H9 (cell line): ENCODE measurements at regions not wholly inside any gene's neighbourhood (a gene's known extent, or its start where the extent isn't known, plus 50 kb on each side); places are given as distances from the start of the nearest gene placed in this dataset.
"Not testable (repeated sequence)": the region's sequence is repeated elsewhere in the genome, so short reads cannot be mapped to it uniquely, and the experiment has no call there.

Experiments
- DNase-seq: peaks from one replicate; pipeline ENCODE4 v3.0.0-alpha.2; 2017
- H2AFZ ChIP-seq: one replicate; pipeline ENCODE4 v1.6.1; 2013; ENCODE audit warnings: mild to moderate bottlenecking, low read length, control low read depth, moderate library complexity
- H2AK5ac ChIP-seq: 2 replicates; pipeline ENCODE4 v1.6.1; 2013; ENCODE audit warnings: low read length, control low read depth, mixed read lengths; ENCODE audit not compliant: insufficient read length
- H2BK120ac ChIP-seq: one replicate; pipeline ENCODE4 v1.6.1; 2013; ENCODE audit warnings: low read depth, mild to moderate bottlenecking, low read length, control low read depth, inconsistent platforms; ENCODE audit not compliant: poor library complexity, severe bottlenecking
- H2BK12ac ChIP-seq: 2 replicates; pipeline ENCODE4 v1.6.1; 2013; ENCODE audit warnings: low read length, control low read depth, mixed read lengths, low read depth; ENCODE audit not compliant: insufficient read length
- H2BK15ac ChIP-seq: 2 replicates; pipeline ENCODE4 v1.6.1; 2013; ENCODE audit warnings: low read depth, low read length, control low read depth
- H2BK20ac ChIP-seq: one replicate; pipeline ENCODE4 v1.6.1; 2013; ENCODE audit warnings: low read depth, mild to moderate bottlenecking, low read length, control low read depth, inconsistent platforms; ENCODE audit not compliant: poor library complexity, severe bottlenecking
- H2BK5ac ChIP-seq: 2 replicates; pipeline ENCODE4 v1.6.1; 2013; ENCODE audit warnings: low read length, control low read depth, mixed read lengths; ENCODE audit not compliant: insufficient read length
- H3K14ac ChIP-seq: 2 replicates; pipeline ENCODE4 v1.6.1; 2013; ENCODE audit warnings: low read length, control low read depth; ENCODE audit not compliant: insufficient read depth
- H3K18ac ChIP-seq: 2 replicates; pipeline ENCODE4 v1.6.1; 2013; ENCODE audit warnings: low read depth, mild to moderate bottlenecking, mixed read lengths, low read length, control low read depth; ENCODE audit not compliant: insufficient read length
- H3K23ac ChIP-seq: 2 replicates; pipeline ENCODE4 v1.6.1; 2013; ENCODE audit warnings: low read length, control low read depth, mixed read lengths, low read depth; ENCODE audit not compliant: insufficient read length
- H3K23me2 ChIP-seq: 2 replicates; pipeline ENCODE4 v1.6.1; 2013; ENCODE audit warnings: low read depth, mild to moderate bottlenecking, mixed read lengths, low read length, control low read depth; ENCODE audit not compliant: insufficient read length, poor library complexity, severe bottlenecking
- H3K27ac ChIP-seq: 2 replicates; pipeline ENCODE4 v1.5.1; 2013; ENCODE audit warnings: low read length, control low read depth, mixed read lengths, low read depth; ENCODE audit not compliant: insufficient read length
- H3K27me3 ChIP-seq: 2 replicates; pipeline ENCODE4 v1.6.1; 2013; ENCODE audit warnings: low read length, control low read depth, inconsistent platforms; ENCODE audit not compliant: insufficient read depth
- H3K4ac ChIP-seq: 2 replicates; pipeline ENCODE4 v1.6.1; 2013; ENCODE audit warnings: low read depth, mild to moderate bottlenecking, control low read depth, inconsistent platforms, low read length, moderate library complexity
- H3K4me1 ChIP-seq: 2 replicates; pipeline ENCODE4 v1.6.1; 2013; ENCODE audit warnings: low read length, control low read depth, inconsistent platforms; ENCODE audit not compliant: insufficient read depth
- H3K4me2 ChIP-seq: 2 replicates; pipeline ENCODE4 v1.6.1; 2013; ENCODE audit warnings: low read length, control low read depth, mixed read lengths; ENCODE audit not compliant: insufficient read length, insufficient read depth
- H3K56ac ChIP-seq: 2 replicates; pipeline ENCODE4 v1.6.1; 2013; ENCODE audit warnings: low read depth, mild to moderate bottlenecking, mixed read lengths, low read length, control low read depth; ENCODE audit not compliant: insufficient read length
- H3K79me1 ChIP-seq: 2 replicates; pipeline ENCODE4 v1.6.1; 2013; ENCODE audit warnings: low read depth, mild to moderate bottlenecking, moderate library complexity, low read length, control low read depth, inconsistent platforms; ENCODE audit not compliant: insufficient read depth, poor library complexity, severe bottlenecking
- H3K79me2 ChIP-seq: 2 replicates; pipeline ENCODE4 v1.6.1; 2013; ENCODE audit warnings: low read length, control low read depth, inconsistent platforms; ENCODE audit not compliant: insufficient read depth
- H3K9ac ChIP-seq: 2 replicates; pipeline ENCODE4 v1.6.1; 2013; ENCODE audit warnings: low read length, control low read depth, mixed read lengths; ENCODE audit not compliant: insufficient read length; ENCODE audit errors: extremely low read depth
- H3K9me3 ChIP-seq: one replicate; pipeline ENCODE4 v1.6.1; 2013; ENCODE audit warnings: low read depth, low read length, inconsistent platforms; ENCODE audit not compliant: control insufficient read depth
- H3T11ph ChIP-seq: one replicate; pipeline ENCODE4 v1.6.1; 2013; ENCODE audit warnings: mild to moderate bottlenecking, low read length, control low read depth, inconsistent platforms
- H4K20me1 ChIP-seq: one replicate; pipeline ENCODE4 v1.6.1; 2013; ENCODE audit not compliant: control insufficient read depth, insufficient read length, insufficient read depth
- H4K5ac ChIP-seq: 2 replicates; pipeline ENCODE4 v1.6.1; 2013; ENCODE audit warnings: low read depth, mild to moderate bottlenecking, mixed read lengths, low read length, control low read depth; ENCODE audit not compliant: insufficient read length
- H4K8ac ChIP-seq: replicated peaks from 2 replicates; pipeline ENCODE4 v1.6.1; 2013; ENCODE audit warnings: low read length, control low read depth, mixed read lengths, low read depth; ENCODE audit not compliant: insufficient read length
- H4K91ac ChIP-seq: 2 replicates; pipeline ENCODE4 v1.6.1; 2013; ENCODE audit warnings: low read depth, mild to moderate bottlenecking, moderate library complexity, mixed read lengths, low read length, control low read depth; ENCODE audit not compliant: insufficient read length
- H3K27ac Mint-ChIP-seq, 3 experiments: 2 replicates in 2 of 3; 3 replicates in 1 of 3; pipeline ENCODE4 v1.8.0; 2020 to 2021; ENCODE audit warnings: mixed read lengths in 3 of 3, mild to moderate bottlenecking in 1 of 3, moderate library complexity in 1 of 3
- H3K27me3 Mint-ChIP-seq: 2 replicates; pipeline ENCODE4 v1.8.0; 2021; ENCODE audit warnings: low read depth, mild to moderate bottlenecking, moderate library complexity, mixed read lengths
- H3K36me3 Mint-ChIP-seq, 3 experiments: 2 replicates in 2 of 3; 3 replicates in 1 of 3; pipeline ENCODE4 v1.8.0; 2020 to 2021; ENCODE audit warnings: low read depth in 3 of 3, mixed read lengths in 3 of 3; ENCODE audit not compliant: insufficient read depth in 1 of 3
- H3K4me1 Mint-ChIP-seq, 2 experiments: 2 replicates each; pipeline ENCODE4 v1.8.0; 2020; ENCODE audit warnings: mixed read lengths in 2 of 2
- H3K4me3 Mint-ChIP-seq, 2 experiments: 2 replicates in 1 of 2; 3 replicates in 1 of 2; pipeline ENCODE4 v1.8.0; 2020 to 2021; ENCODE audit warnings: mild to moderate bottlenecking in 2 of 2, mixed read lengths in 2 of 2, moderate library complexity in 1 of 2
- H3K9me3 Mint-ChIP-seq, 2 experiments: 2 replicates in 1 of 2; 3 replicates in 1 of 2; pipeline ENCODE4 v1.8.0; 2020; ENCODE audit warnings: mild to moderate bottlenecking in 2 of 2, mixed read lengths in 2 of 2, moderate library complexity in 1 of 2
- CTCF ChIP-seq: fragments of 200-600 bp; sonication (generic); conservative IDR thresholded peaks from 3 replicates; pipeline ENCODE4 v1.8.0; 2021; ENCODE audit warnings: antibody characterized with exemption, mild to moderate bottlenecking
- WGBS: extraction: QIAGEN DNeasy Blood & Tissue Kit; methylation state at CpG from one replicate; pipeline ENCODE4 v1.1.7; 2013; ENCODE audit warnings: missing lambda C conversion rate, low lambda C conversion rate, mixed read lengths; ENCODE audit not compliant: insufficient read length; ENCODE audit errors: extremely low coverage; 5-methylcytosine and 5-hydroxymethylcytosine counted together

GRCh38 chr20:48128436-48128835 is 343.2 kb upstream of the SULF2 start:
- no peak overlapping the region for H3K27ac ChIP-seq
- TF ChIP-seq CTCF, result no peak
- H3K4ac ChIP-seq, result no peak overlapping the region
- H2BK12ac ChIP-seq, result no peak overlapping the region
- Mint-ChIP-seq H3K9me3 (peaks cover 8 to 11% of the 10 kb centered on the region in 2 experiments), H3K4me1 (peaks cover 22 to 24% of the 10 kb centered on the region in 2 experiments), H3K27ac (no peak overlapping the region), H3K4me3 (no peak overlapping the region), H3K27me3 (no peaks in the 10 kb centered on the region), H3K36me3 (peaks cover 0 to 5% (median 0%) of the 10 kb centered on the region in 3 experiments; a peak in 3 of 7 replicates)
- H3K79me2 ChIP-seq, result no peaks in the 10 kb centered on the region
- H3K23ac ChIP-seq, result no peak overlapping the region
- no peaks in the 10 kb centered on the region for H3K23me2 ChIP-seq
- no peak overlapping the region for H3K56ac ChIP-seq
- H3K4me2 ChIP-seq, result no peak overlapping the region
- no peaks in the 10 kb centered on the region for H3K9me3 ChIP-seq
- H4K8ac ChIP-seq, result no peak overlapping the region
- H2AFZ ChIP-seq, result no peak overlapping the region
- no peak for DNase-seq
- no peak overlapping the region for H2AK5ac ChIP-seq
- H2BK5ac ChIP-seq, result no peak overlapping the region
- no peaks in the 10 kb centered on the region; the same call in 1 of the 2 replicates for H3K27me3 ChIP-seq
- H4K5ac ChIP-seq, result no peak overlapping the region
- no peak overlapping the region for H3K14ac ChIP-seq
- H2BK120ac ChIP-seq, result no peak overlapping the region
- no peaks in the 10 kb centered on the region for H3K79me1 ChIP-seq
- H4K20me1 ChIP-seq, result no peaks in the 10 kb centered on the region
- no CpG with 5 or more reads among the region's 3 CpGs for WGBS
- H3K4me1 ChIP-seq, result no peaks in the 10 kb centered on the region
- no peak overlapping the region for H3K9ac ChIP-seq
- H3T11ph ChIP-seq, result no peak overlapping the region
- no peak overlapping the region for H2BK20ac ChIP-seq
- no peak overlapping the region for H4K91ac ChIP-seq
- no peak overlapping the region for H3K18ac ChIP-seq
- H2BK15ac ChIP-seq, result no peak overlapping the region

GRCh38 chr20:48127964-48128363 is 342.7 kb upstream of the SULF2 start:
- not testable (repeated sequence) for H2BK20ac ChIP-seq, H3K9me3 ChIP-seq, H2BK5ac ChIP-seq, H3K4ac ChIP-seq, DNase-seq, H3K9ac ChIP-seq, H2AFZ ChIP-seq, H2BK120ac ChIP-seq, H4K20me1 ChIP-seq, H3K4me1 ChIP-seq, H2BK15ac ChIP-seq, H3K27me3 ChIP-seq, H3K4me3 Mint-ChIP-seq, H3K79me1 ChIP-seq, H3K79me2 ChIP-seq, H3K27ac Mint-ChIP-seq, H3K4me2 ChIP-seq, H2BK12ac ChIP-seq, H3T11ph ChIP-seq, H3K27ac ChIP-seq, H3K36me3 Mint-ChIP-seq, H3K56ac ChIP-seq, H4K5ac ChIP-seq, H3K23me2 ChIP-seq, H4K91ac ChIP-seq, H3K27me3 Mint-ChIP-seq, H3K23ac ChIP-seq, H3K14ac ChIP-seq, H3K9me3 Mint-ChIP-seq, H4K8ac ChIP-seq, H2AK5ac ChIP-seq, H3K18ac ChIP-seq
- peaks cover 22 to 24% of the 10 kb centered on the region in 2 experiments for H3K4me1 Mint-ChIP-seq
- WGBS, result no CpG with 5 or more reads among the region's 10 CpGs
